Activated naive CD8-positive, alpha-beta T cell treated with anti-CD3 and anti-CD28 coated beads for 36 hours (primary cell): ENCODE measurements at regions not wholly inside any gene's neighbourhood (a gene's known extent, or its start where the extent isn't known, plus 50 kb on each side); places are given as distances from the start of the nearest gene placed in this dataset.
"Not testable (repeated sequence)": the region's sequence is repeated elsewhere in the genome, so short reads cannot be mapped to it uniquely, and the experiment has no call there.

Experiments used
- DNase-seq: peaks from one replicate; pipeline ENCODE4 v3.0.0; 2021
- H3K27ac Mint-ChIP-seq: one replicate; pipeline ENCODE4 v1.8.0; 2022; ENCODE audit warnings: mild to moderate bottlenecking, moderate library complexity, mixed read lengths
- H3K27me3 Mint-ChIP-seq: one replicate; pipeline ENCODE4 v1.8.0; 2022; ENCODE audit warnings: mild to moderate bottlenecking, mixed read lengths
- H3K36me3 Mint-ChIP-seq: one replicate; pipeline ENCODE4 v1.8.0; 2021; ENCODE audit warnings: mild to moderate bottlenecking, mixed read lengths
- H3K4me1 Mint-ChIP-seq: one replicate; pipeline ENCODE4 v1.8.0; 2021; ENCODE audit warnings: mixed read lengths
- H3K4me3 Mint-ChIP-seq: one replicate; pipeline ENCODE4 v1.8.0; 2022; ENCODE audit warnings: mild to moderate bottlenecking, moderate library complexity, mixed read lengths
- H3K9me3 Mint-ChIP-seq: one replicate; pipeline ENCODE4 v1.8.0; 2022; ENCODE audit warnings: mixed read lengths

- Mint-ChIP-seq H3K27ac (no peak overlapping the region), H3K27me3 (no peaks in the 10 kb centered on the region), H3K4me1 (no peaks in the 10 kb centered on the region), H3K9me3 (peaks cover 4% of the 10 kb centered on the region), H3K4me3 (no peak overlapping the region), H3K36me3 (no peaks in the 10 kb centered on the region)
- DNase-seq, result no peak
These were observed 712.3 kb downstream of the METTL15 start for GRCh38 chr11:28820296-28820989.

GRCh38 chr11:28819741-28820140, 711.6 kb downstream of the METTL15 start:
- no peak for DNase-seq
- Mint-ChIP-seq H3K9me3 (peaks cover 4% of the 10 kb centered on the region), H3K4me1 (no peaks in the 10 kb centered on the region), H3K27ac (no peak overlapping the region), H3K4me3 (no peak overlapping the region), H3K27me3 (no peaks in the 10 kb centered on the region), H3K36me3 (no peaks in the 10 kb centered on the region)

GRCh38 chr11:28815110-28815509, 706.9 kb downstream of the METTL15 start:
- Mint-ChIP-seq H3K9me3 (peaks cover 5% of the 10 kb centered on the region), H3K36me3 (no peaks in the 10 kb centered on the region), H3K4me1 (no peaks in the 10 kb centered on the region), H3K27me3 (no peaks in the 10 kb centered on the region), H3K27ac (no peak overlapping the region), H3K4me3 (no peak overlapping the region)
- no peak for DNase-seq

GRCh38 chr11:28808771-28809170, 700.6 kb downstream of the METTL15 start:
- no peak overlapping the region for H3K27ac Mint-ChIP-seq
- H3K36me3 Mint-ChIP-seq, result no peaks in the 10 kb centered on the region
- no peaks in the 10 kb centered on the region for H3K4me1 Mint-ChIP-seq
- no peaks in the 10 kb centered on the region for H3K27me3 Mint-ChIP-seq
- DNase-seq, result no peak
- peaks cover 3% of the 10 kb centered on the region for H3K9me3 Mint-ChIP-seq
- no peak overlapping the region for H3K4me3 Mint-ChIP-seq

GRCh38 chr11:28799316-28799715, 691.1 kb downstream of the METTL15 start:
- Mint-ChIP-seq H3K36me3 (no peaks in the 10 kb centered on the region), H3K4me3 (no peak overlapping the region), H3K4me1 (no peaks in the 10 kb centered on the region), H3K27ac (no peak overlapping the region), H3K9me3 (peaks cover 6% of the 10 kb centered on the region), H3K27me3 (no peaks in the 10 kb centered on the region)
- DNase-seq, result no peak

- Mint-ChIP-seq H3K4me3 (no peak overlapping the region), H3K36me3 (no peaks in the 10 kb centered on the region), H3K9me3 (peaks cover 6% of the 10 kb centered on the region), H3K4me1 (no peaks in the 10 kb centered on the region), H3K27me3 (no peaks in the 10 kb centered on the region), H3K27ac (no peak overlapping the region)
- DNase-seq, result no peak
These were observed 690.1 kb downstream of the METTL15 start for GRCh38 chr11:28798286-28798685.

GRCh38 chr11:28797536-28797935, 689.3 kb downstream of the METTL15 start:
- H3K27me3 Mint-ChIP-seq, result no peaks in the 10 kb centered on the region

GRCh38 chr11:28794405-28794804, 686.2 kb downstream of the METTL15 start:
- DNase-seq, result no peak
- no peaks in the 10 kb centered on the region for H3K27me3 Mint-ChIP-seq
- no peak overlapping the region for H3K27ac Mint-ChIP-seq
- H3K36me3 Mint-ChIP-seq, result no peaks in the 10 kb centered on the region
- H3K9me3 Mint-ChIP-seq, result peaks cover 3% of the 10 kb centered on the region
- H3K4me3 Mint-ChIP-seq, result no peak overlapping the region
- no peaks in the 10 kb centered on the region for H3K4me1 Mint-ChIP-seq

More at GRCh38 chr11:28797536-28797935, 689.3 kb downstream of the METTL15 start:
- no peak for DNase-seq
- Mint-ChIP-seq H3K4me3 (no peak overlapping the region), H3K4me1 (no peaks in the 10 kb centered on the region), H3K27ac (no peak overlapping the region), H3K9me3 (peaks cover 3% of the 10 kb centered on the region), H3K36me3 (no peaks in the 10 kb centered on the region)

GRCh38 chr11:28793282-28793738, 685.1 kb downstream of the METTL15 start:
- DNase-seq, result no peak
- Mint-ChIP-seq H3K4me1 (no peaks in the 10 kb centered on the region), H3K9me3 (peaks cover 5% of the 10 kb centered on the region), H3K27ac (no peak overlapping the region), H3K27me3 (no peaks in the 10 kb centered on the region), H3K36me3 (no peaks in the 10 kb centered on the region), H3K4me3 (no peak overlapping the region)

GRCh38 chr11:28792856-28793255, 684.7 kb downstream of the METTL15 start:
- no peak overlapping the region for H3K27ac Mint-ChIP-seq
- peaks cover 5% of the 10 kb centered on the region for H3K9me3 Mint-ChIP-seq
- no peaks in the 10 kb centered on the region for H3K27me3 Mint-ChIP-seq
- H3K4me3 Mint-ChIP-seq, result no peak overlapping the region
- DNase-seq, result no peak
- H3K36me3 Mint-ChIP-seq, result no peaks in the 10 kb centered on the region
- no peaks in the 10 kb centered on the region for H3K4me1 Mint-ChIP-seq

GRCh38 chr11:28787897-28788296, 679.7 kb downstream of the METTL15 start:
- not testable (repeated sequence) for H3K27ac Mint-ChIP-seq, DNase-seq, H3K36me3 Mint-ChIP-seq, H3K27me3 Mint-ChIP-seq, H3K4me1 Mint-ChIP-seq, H3K4me3 Mint-ChIP-seq
- peaks cover 11% of the 10 kb centered on the region for H3K9me3 Mint-ChIP-seq

GRCh38 chr11:28777126-28777525, 668.9 kb downstream of the METTL15 start:
- DNase-seq, result no peak
- H3K36me3 Mint-ChIP-seq, result no peaks in the 10 kb centered on the region
- peaks cover 4% of the 10 kb centered on the region for H3K9me3 Mint-ChIP-seq
- no peak overlapping the region for H3K27ac Mint-ChIP-seq
- H3K4me1 Mint-ChIP-seq, result no peaks in the 10 kb centered on the region
- no peaks in the 10 kb centered on the region for H3K27me3 Mint-ChIP-seq
- no peak overlapping the region for H3K4me3 Mint-ChIP-seq

- no peaks in the 10 kb centered on the region for H3K4me1 Mint-ChIP-seq
These were observed 665.4 kb downstream of the METTL15 start for GRCh38 chr11:28773606-28774005.

GRCh38 chr11:28770806-28771205, 662.6 kb downstream of the METTL15 start:
- DNase-seq, result no peak
- no peaks in the 10 kb centered on the region for H3K4me1 Mint-ChIP-seq
- no peaks in the 10 kb centered on the region for H3K27me3 Mint-ChIP-seq
- H3K9me3 Mint-ChIP-seq, result peaks cover 8% of the 10 kb centered on the region
- H3K36me3 Mint-ChIP-seq, result no peaks in the 10 kb centered on the region
- H3K27ac Mint-ChIP-seq, result no peak overlapping the region
- no peak overlapping the region for H3K4me3 Mint-ChIP-seq

More at GRCh38 chr11:28773606-28774005, 665.4 kb downstream of the METTL15 start:
- H3K9me3 Mint-ChIP-seq, result peaks cover 7% of the 10 kb centered on the region
- no peak for DNase-seq
- H3K27me3 Mint-ChIP-seq, result no peaks in the 10 kb centered on the region
- no peak overlapping the region for H3K4me3 Mint-ChIP-seq
- no peaks in the 10 kb centered on the region for H3K36me3 Mint-ChIP-seq
- no peak overlapping the region for H3K27ac Mint-ChIP-seq

GRCh38 chr11:28767574-28767973, 659.4 kb downstream of the METTL15 start:
- no peaks in the 10 kb centered on the region for H3K4me1 Mint-ChIP-seq
- no peak overlapping the region for H3K27ac Mint-ChIP-seq
- DNase-seq, result no peak
- peaks cover 5% of the 10 kb centered on the region for H3K9me3 Mint-ChIP-seq
- H3K36me3 Mint-ChIP-seq, result no peaks in the 10 kb centered on the region
- no peaks in the 10 kb centered on the region for H3K27me3 Mint-ChIP-seq
- H3K4me3 Mint-ChIP-seq, result no peak overlapping the region

GRCh38 chr11:28763876-28764275, 655.7 kb downstream of the METTL15 start:
- Mint-ChIP-seq H3K4me1 (no peaks in the 10 kb centered on the region), H3K4me3 (no peak overlapping the region), H3K36me3 (no peaks in the 10 kb centered on the region), H3K27ac (no peak overlapping the region), H3K27me3 (no peaks in the 10 kb centered on the region), H3K9me3 (peaks cover 3% of the 10 kb centered on the region)
- no peak for DNase-seq
